LoVo (cell line): ENCODE measurements at regions not wholly inside any gene's neighbourhood (a gene's known extent, or its start where the extent isn't known, plus 50 kb on each side); places are given as distances from the start of the nearest gene placed in this dataset.

Experiments used
- DNase-seq: peaks from one replicate; pipeline ENCODE4 v3.0.0-alpha.2; 2016; ENCODE audit warnings: low spot score

GRCh38 chr13:99892866-99893504 lies 78.6 kb downstream of the ZIC5 start:
- no peak for DNase-seq

GRCh38 chr13:99892196-99892613 lies 79.4 kb downstream of the ZIC5 start:
- no peak for DNase-seq

GRCh38 chr13:99886706-99887105 lies 84.9 kb downstream of the ZIC5 start:
- DNase-seq: no peak

- DNase-seq: no peak
These were observed 86.7 kb downstream of the ZIC5 start for GRCh38 chr13:99884913-99885312.

GRCh38 chr13:99883805-99884204 lies 87.8 kb downstream of the ZIC5 start:
- DNase-seq: no peak

GRCh38 chr13:99878921-99879610 lies 92.5 kb downstream of the ZIC5 start:
- no peak for DNase-seq

- no peak for DNase-seq
These were observed 94.9 kb downstream of the ZIC5 start for GRCh38 chr13:99876651-99877050.

GRCh38 chr13:99875391-99875790 lies 96.2 kb downstream of the ZIC5 start:
- DNase-seq: no peak

- DNase-seq: no peak
These were observed 97.6 kb downstream of the ZIC5 start for GRCh38 chr13:99873832-99874430.

GRCh38 chr13:99873141-99873540 lies 98.4 kb downstream of the ZIC5 start:
- no peak for DNase-seq

- no peak for DNase-seq
These were observed 100.2 kb downstream of the ZIC5 start for GRCh38 chr13:99871249-99871898.

GRCh38 chr13:99870541-99870940 lies 101.0 kb downstream of the ZIC5 start:
- no peak for DNase-seq

- no peak for DNase-seq
These were observed 101.7 kb downstream of the ZIC5 start for GRCh38 chr13:99869830-99870229.

- no peak for DNase-seq
These were observed 102.8 kb downstream of the ZIC5 start for GRCh38 chr13:99868767-99869166.

- DNase-seq: no peak
These were observed 103.9 kb downstream of the ZIC5 start for GRCh38 chr13:99867535-99868257.

GRCh38 chr13:99866781-99867180 lies 104.8 kb downstream of the ZIC5 start:
- no peak for DNase-seq

- DNase-seq: no peak
These were observed 106.1 kb downstream of the ZIC5 start for GRCh38 chr13:99865420-99865930.

- DNase-seq: no peak
These were observed 107.0 kb downstream of the ZIC5 start for GRCh38 chr13:99864627-99864990.

GRCh38 chr13:99863789-99864626 lies 107.6 kb downstream of the ZIC5 start:
- no peak for DNase-seq

- DNase-seq: no peak
These were observed 109.3 kb downstream of the ZIC5 start for GRCh38 chr13:99862244-99862643.

- no peak for DNase-seq
These were observed 109.8 kb downstream of the ZIC5 start for GRCh38 chr13:99861771-99862170.
